HepG2 (cell line): ENCODE measurements at regions not wholly inside any gene's neighbourhood (a gene's known extent, or its start where the extent isn't known, plus 50 kb on each side); places are given as distances from the start of the nearest gene placed in this dataset.
"Not testable (repeated sequence)": the region's sequence is repeated elsewhere in the genome, so short reads cannot be mapped to it uniquely, and the experiment has no call there.

Experiments used
- ATAC-seq: fragments of 200-7000 bp; cut with Tn5 transposase; 3 replicates; pipeline ENCODE4 v1.9.1; 2020; ENCODE audit warnings: mild to moderate bottlenecking, moderate library complexity
- BruUV-seq: library from RNA; stranded (reverse); fragments of 400-500 nt; replicated peaks from 2 replicates; lab custom pipeline; 2021; lab: Mats Ljungman, UMichigan
- CTCF ChIA-PET: fragments of 300-600 bp; formaldehyde crosslinking; extraction: SDS; loops from one replicate; lab custom pipeline; 2021; ENCODE audit warnings: low total read pairs, inconsistent platforms, low intra/inter-chr PET ratio; lab: Yijun Ruan, JAX
- POLR2A ChIA-PET: fragments of 350-600 bp; sonication (Branson Sonifier 250); formaldehyde crosslinking; loops from one replicate; lab custom pipeline; 2020; ENCODE audit warnings: antibody characterized with exemption, inconsistent platforms; lab: Yijun Ruan, JAX
- DNase-seq: peaks from one replicate; pipeline ENCODE4 v3.0.0-alpha.2; 2015; ENCODE audit warnings: low spot score
- FAIRE-seq: peaks from 3 replicates; lab custom pipeline; 2011; peaks lifted over from hg19 to GRCh38; lab: Jason Lieb, UNC
- H2AFZ ChIP-seq: one replicate; pipeline ENCODE4 v1.6.1; 2011; ENCODE audit warnings: low read length, inconsistent platforms
- H3K27ac ChIP-seq: fragments of 300-600 bp; 3 replicates; pipeline ENCODE4 v1.8.0; 2011; ENCODE audit warnings: mixed run types, mild to moderate bottlenecking, mixed read lengths, low read length, inconsistent platforms; ENCODE audit not compliant: insufficient read depth; ENCODE audit errors: extremely low read length
- H3K27me3 ChIP-seq, 2 experiments: fragments of 200-600 bp in 1 of 2; 2 replicates in 1 of 2; 3 replicates in 1 of 2; pipeline versions ENCODE4 v1.6.0 to v1.8.0; 2011; ENCODE audit warnings: low read length in 2 of 2, mild to moderate bottlenecking in 2 of 2, moderate library complexity in 2 of 2, inconsistent platforms in 1 of 2; ENCODE audit not compliant: insufficient read depth in 2 of 2, control insufficient read depth in 1 of 2
- H3K36me3 ChIP-seq, 2 experiments: fragments of 200-600 bp in 1 of 2; replicated peaks in 1 of 2; 2 replicates in 1 of 2; 3 replicates in 1 of 2; pipeline versions ENCODE4 v1.5.1 to v1.8.0; 2011; ENCODE audit warnings: low read length in 2 of 2, inconsistent platforms in 1 of 2; ENCODE audit not compliant: insufficient read depth in 2 of 2, control insufficient read depth in 1 of 2
- H3K4me1 ChIP-seq: 2 replicates; pipeline ENCODE4 v1.5.1; 2012; ENCODE audit warnings: low read length, inconsistent platforms; ENCODE audit not compliant: insufficient read depth
- H3K4me2 ChIP-seq: 2 replicates; pipeline ENCODE4 v1.6.0; 2011; ENCODE audit warnings: low read depth, low read length, inconsistent platforms
- H3K4me3 ChIP-seq, 3 experiments: fragments of 200-600 bp in 1 of 3; sonication (generic), shearing (Covaris generic) in 1 of 3; replicated peaks in 1 of 3; 2 replicates each; pipeline ENCODE4 v1.5.1; 2011 to 2016; ENCODE audit warnings: low read length in 3 of 3, inconsistent platforms in 2 of 3, low read depth in 2 of 3, mild to moderate bottlenecking in 2 of 3, control low read depth in 1 of 3, mixed read lengths in 1 of 3; ENCODE audit not compliant: insufficient read depth in 1 of 3
- H3K79me2 ChIP-seq: one replicate; pipeline ENCODE4 v1.6.1; 2011; ENCODE audit warnings: low read length, inconsistent platforms; ENCODE audit not compliant: insufficient read depth
- H3K9ac ChIP-seq: 2 replicates; pipeline ENCODE4 v1.6.0; 2011; ENCODE audit warnings: mild to moderate bottlenecking, low read depth, low read length, inconsistent platforms; ENCODE audit not compliant: insufficient read depth
- H3K9me3 ChIP-seq: 2 replicates; pipeline ENCODE4 v1.5.1; 2012; ENCODE audit warnings: mild to moderate bottlenecking, low read length
- H4K20me1 ChIP-seq: 2 replicates; pipeline ENCODE4 v1.6.0; 2011; ENCODE audit warnings: inconsistent platforms, mild to moderate bottlenecking, low read length, moderate library complexity; ENCODE audit not compliant: insufficient read depth
- MTA1 ChIP-seq: sonication (generic); formaldehyde crosslinking; IDR thresholded peaks from 2 replicates; pipeline ENCODE4 v1.4.0; 2020; ENCODE audit warnings: missing genetic modification reagents, mild to moderate bottlenecking, borderline replicate concordance
- PCBP1 ChIP-seq: fragments of 200-400 bp; formaldehyde crosslinking; IDR thresholded peaks from 2 replicates; pipeline ENCODE4 v1.6.1; 2017; ENCODE audit warnings: mild to moderate bottlenecking, low read depth, low read length, borderline replicate concordance
- SRSF9 ChIP-seq: fragments of 200-400 bp; formaldehyde crosslinking; IDR thresholded peaks from 2 replicates; pipeline ENCODE4 v1.6.1; 2018; ENCODE audit warnings: borderline replicate concordance, mild to moderate bottlenecking, low read depth, low read length; ENCODE audit not compliant: insufficient read depth, poor library complexity, severe bottlenecking
- ZNF709 ChIP-seq: sonication (generic); formaldehyde crosslinking; IDR thresholded peaks from 2 replicates; pipeline ENCODE4 v1.5.0; 2020; ENCODE audit warnings: mild to moderate bottlenecking, missing genetic modification reagents
- WGBS: methylation state at CpG from one replicate; pipeline ENCODE4 v1.1.6; 2017; ENCODE audit warnings: low lambda C conversion rate; 5-methylcytosine and 5-hydroxymethylcytosine counted together
- in situ Hi-C: cut with HindIII; loops from 2 replicates; pipeline ENCODE4 v1.10.0; 2017; ENCODE audit warnings: low pct_unique_long_range_greater_than_20kb; ENCODE audit not compliant: extremely low pct_ligation_motif_present
- intact Hi-C: fragments of 100-400 bp; cut with micrococcal nuclease; formaldehyde crosslinking; loops from one replicate; pipeline ENCODE4 v1.10.0; 2022; ENCODE audit not compliant: unreplicated experiment
- TF ChIP-seq, protein P1 (sequence below): IDR thresholded peaks from 2 replicates; pipeline ENCODE4 v1.6.1; 2012; ENCODE audit warnings: low read depth, low read length, improper control_type of control experiment

DNA sequence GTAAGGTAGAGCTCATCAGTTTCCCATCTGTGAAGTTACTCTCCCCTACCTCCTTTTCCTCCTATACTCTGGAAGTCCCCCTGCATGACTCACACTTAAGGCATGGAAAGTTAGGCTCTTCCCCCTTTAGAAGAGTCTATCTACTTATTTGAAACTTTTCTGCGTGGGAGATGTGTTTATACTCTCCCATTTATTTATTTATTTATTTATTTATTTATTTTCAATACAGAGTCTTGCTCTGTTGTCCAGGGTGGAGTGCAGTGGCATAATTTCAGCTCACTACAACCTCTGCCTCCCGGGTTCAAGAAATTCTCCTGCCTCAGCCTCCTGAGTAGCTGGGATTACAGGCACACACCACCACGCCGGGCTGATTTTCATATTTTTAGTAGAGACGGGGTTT is 107.5 kb upstream of the JCAD start (continued):
- TF ChIP-seq, protein P1, sequence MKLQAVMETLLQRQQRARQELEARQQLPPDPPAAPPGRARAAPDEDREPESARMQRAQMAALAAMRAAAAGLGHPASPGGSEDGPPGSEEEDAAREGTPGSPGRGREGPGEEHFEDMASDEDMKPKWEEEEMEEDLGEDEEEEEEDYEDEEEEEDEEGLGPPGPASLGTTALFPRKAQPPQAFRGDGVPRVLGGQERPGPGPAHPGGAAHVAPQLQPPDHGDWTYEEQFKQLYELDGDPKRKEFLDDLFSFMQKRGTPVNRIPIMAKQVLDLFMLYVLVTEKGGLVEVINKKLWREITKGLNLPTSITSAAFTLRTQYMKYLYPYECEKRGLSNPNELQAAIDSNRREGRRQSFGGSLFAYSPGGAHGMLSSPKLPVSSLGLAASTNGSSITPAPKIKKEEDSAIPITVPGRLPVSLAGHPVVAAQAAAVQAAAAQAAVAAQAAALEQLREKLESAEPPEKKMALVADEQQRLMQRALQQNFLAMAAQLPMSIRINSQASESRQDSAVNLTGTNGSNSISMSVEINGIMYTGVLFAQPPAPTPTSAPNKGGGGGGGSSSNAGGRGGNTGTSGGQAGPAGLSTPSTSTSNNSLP: no peak
- TF ChIP-seq PCBP1: no peak
- no peak for TF ChIP-seq SRSF9
- no peak for TF ChIP-seq ZNF709 (CRISPR knock-in tag)
- TF ChIP-seq MTA1 (CRISPR knock-in tag): no peak

DNA sequence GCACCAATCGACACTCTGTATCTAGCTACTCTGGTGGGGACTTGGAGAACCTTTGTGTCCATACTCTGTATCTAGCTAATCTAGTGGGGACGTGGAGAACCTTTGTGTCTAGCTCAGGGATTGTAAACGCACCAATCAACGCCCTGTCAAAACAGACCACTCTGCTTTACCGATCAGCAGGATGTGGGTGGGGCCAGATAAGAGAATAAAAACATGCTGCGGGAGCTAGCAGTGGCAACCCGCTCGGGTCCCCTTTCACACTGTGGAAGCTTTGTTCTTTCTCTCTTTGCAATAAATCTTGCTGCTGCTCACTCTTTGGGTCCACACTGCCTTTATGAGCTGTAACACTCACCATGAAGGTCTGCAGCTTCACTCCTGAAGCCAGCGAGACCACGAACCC is 104.0 kb upstream of the JCAD start:
- in situ Hi-C loops, H3K27ac ChIP-seq, POLR2A ChIA-PET, BruUV-seq, CTCF ChIA-PET, H3K79me2 ChIP-seq, H3K9me3 ChIP-seq, DNase-seq, H3K27me3 ChIP-seq, H3K9ac ChIP-seq, H3K36me3 ChIP-seq, ATAC-seq, H3K4me2 ChIP-seq, H2AFZ ChIP-seq, H3K4me3 ChIP-seq, H4K20me1 ChIP-seq, FAIRE-seq, intact Hi-C loops: not testable (repeated sequence)
- peaks cover 12% of the 10 kb centered on the region for H3K4me1 ChIP-seq
- 47% methylated on average over 7 of the region's 10 CpGs for WGBS

DNA sequence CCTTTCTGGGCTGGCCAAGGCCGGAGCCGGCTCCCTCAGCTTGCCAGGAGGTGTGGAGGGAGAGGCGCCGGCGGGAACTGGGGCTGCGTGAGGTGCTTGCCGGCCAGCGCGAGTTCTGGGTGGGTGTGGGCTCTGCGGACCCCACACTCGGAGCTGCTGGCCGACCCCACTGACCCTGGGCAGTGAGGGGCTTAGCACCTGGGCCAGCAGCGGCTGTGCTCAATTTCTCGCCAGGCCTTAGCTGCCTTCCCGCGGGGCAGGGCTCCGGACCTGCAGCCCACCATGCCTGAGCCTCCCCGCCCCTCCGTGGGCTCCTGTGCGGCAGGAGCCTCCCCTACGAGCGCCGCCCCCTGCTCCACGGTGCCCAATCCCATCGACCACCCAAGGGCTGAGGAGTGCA is 103.4 kb upstream of the JCAD start:
- H3K4me3 ChIP-seq, H3K79me2 ChIP-seq, CTCF ChIA-PET, H4K20me1 ChIP-seq, H3K9ac ChIP-seq, H3K36me3 ChIP-seq, FAIRE-seq, POLR2A ChIA-PET, H3K9me3 ChIP-seq, ATAC-seq, H2AFZ ChIP-seq, H3K27ac ChIP-seq, BruUV-seq, intact Hi-C loops, DNase-seq, H3K4me2 ChIP-seq, H3K27me3 ChIP-seq, in situ Hi-C loops: not testable (repeated sequence)
- no CpG with 5 or more reads among the region's 25 CpGs for WGBS
- peaks cover 12% of the 10 kb centered on the region for H3K4me1 ChIP-seq
